Inferior parietal cortex (tissue), 1 donor: ENCODE measurements at regions not wholly inside any gene's neighbourhood (a gene's known extent, or its start where the extent isn't known, plus 50 kb on each side); places are given as distances from the start of the nearest gene placed in this dataset.
A peak's percentile ranks its signal among the peaks of the same experiment; 100 is the strongest.
"Not testable (repeated sequence)": the region's sequence is repeated elsewhere in the genome, so short reads cannot be mapped to it uniquely, and the experiment has no call there.

ENCODE experiments used
- DNase-seq: peaks from one replicate; pipeline ENCODE4 v3.0.0-alpha.2; 2016; ENCODE audit errors: extremely low spot score

- no peak for DNase-seq
Observed at GRCh38 chr5:30498972-30499371, 694.5 kb upstream of the CDH6 start.

- DNase-seq = not testable (repeated sequence)
Observed at GRCh38 chr5:30498509-30498908, 695.0 kb upstream of the CDH6 start.

- DNase-seq = not testable (repeated sequence)
Observed at GRCh38 chr5:30494113-30494512, 699.4 kb upstream of the CDH6 start.

- DNase-seq = no peak
Observed at GRCh38 chr5:30479104-30479503, 714.4 kb upstream of the CDH6 start.

- no peak for DNase-seq
Observed at GRCh38 chr5:30475429-30475828, 718.1 kb upstream of the CDH6 start.

- no peak for DNase-seq
Observed at GRCh38 chr5:30469691-30470090, 723.8 kb upstream of the CDH6 start.

- DNase-seq = no peak
Observed at GRCh38 chr5:30458681-30459080, 734.8 kb upstream of the CDH6 start.

GRCh38 chr5:30455484-30455883, 738.0 kb upstream of the CDH6 start:
- not testable (repeated sequence) for DNase-seq

- DNase-seq = no peak
Observed at GRCh38 chr5:30453168-30453567, 740.3 kb upstream of the CDH6 start.

GRCh38 chr5:30450153-30450552, 743.3 kb upstream of the CDH6 start:
- DNase-seq = no peak

GRCh38 chr5:30447431-30447830, 746.1 kb upstream of the CDH6 start:
- DNase-seq = no peak

GRCh38 chr5:30446456-30446855, 747.0 kb upstream of the CDH6 start:
- DNase-seq = no peak

GRCh38 chr5:30438785-30439184, 754.7 kb upstream of the CDH6 start:
- DNase-seq = no peak

GRCh38 chr5:30436691-30437090, 756.8 kb upstream of the CDH6 start:
- DNase-seq = no peak

- DNase-seq = not testable (repeated sequence)
Observed at GRCh38 chr5:30428866-30429407, 764.5 kb upstream of the CDH6 start.

GRCh38 chr5:30414078-30414477, 779.4 kb upstream of the CDH6 start:
- DNase-seq = no peak

GRCh38 chr5:30413540-30413939, 779.9 kb upstream of the CDH6 start:
- no peak for DNase-seq

- DNase-seq = no peak
Observed at GRCh38 chr5:30405821-30406220, 787.7 kb upstream of the CDH6 start.

- DNase-seq = peak; percentile 34
Observed at GRCh38 chr5:30401479-30402058, 791.9 kb upstream of the CDH6 start.

GRCh38 chr5:30398423-30398822, 795.1 kb upstream of the CDH6 start:
- DNase-seq = no peak

GRCh38 chr5:30392897-30393296, 800.6 kb upstream of the CDH6 start:
- no peak for DNase-seq

- DNase-seq = no peak
Observed at GRCh38 chr5:30390095-30390494, 803.4 kb upstream of the CDH6 start.

- DNase-seq = no peak
Observed at GRCh38 chr5:30387974-30388632, 805.4 kb upstream of the CDH6 start.

GRCh38 chr5:30385754-30386153, 807.7 kb upstream of the CDH6 start:
- no peak for DNase-seq
